ENCODE measurements at regions not wholly inside any gene's neighbourhood (a gene's known extent, or its start where the extent isn't known, plus 50 kb on each side); places are given as distances from the start of the nearest gene placed in this dataset.

- no peak overlapping the region for H3K9ac ChIP-seq (ENCODE audit: insufficient read depth in 1 of 2, low read depth in 2 of 2, low read length in 2 of 2)
- intact Hi-C loops (cut with micrococcal nuclease) (no loop called here), in situ Hi-C loops (cut with MboI) (no loop called here)
- TF ChIP-seq LARP7 (IDR thresholded peaks at IDR 0.05) (no peak), ZNF780A (CRISPR knock-in tag; IDR thresholded peaks at IDR 0.05) (no peak), MAFG (tag; conservative IDR thresholded peaks at IDR 0.05) (no peak), U2AF2 (optimal IDR thresholded peaks at IDR 0.05; ENCODE audit: low read depth, low read length) (no peak), CGGBP1 (CRISPR knock-in tag; IDR thresholded peaks at IDR 0.05) (no peak), PKNOX1 (IDR thresholded peaks at IDR 0.05) (no peak), KLF13 (tag; IDR thresholded peaks at IDR 0.05; ENCODE audit: borderline replicate concordance, low read depth) (no peak), FOXK2 (conservative IDR thresholded peaks at IDR 0.05 in 1 of 2, IDR thresholded peaks at IDR 0.05 in 1 of 2; ENCODE audit: low read depth in 2 of 2) (no peak)
- ATAC-seq (peak; percentile 59; the same call in 2 of the 3 replicates), FAIRE-seq (no peak), DNase-seq (ENCODE audit: extremely low read depth in 1 of 4, low spot score in 3 of 4) (peak; percentile 14 to 29 (median 24))
- no peak overlapping the region for H3K4me3 ChIP-seq
- no peaks in the 10 kb centered on the region for H3K9me3 ChIP-seq (replicated peaks; ENCODE audit: control insufficient read depth, insufficient read depth, low read depth, low read length)
- ChIA-PET POLR2A (interaction anchor here (0.6 to 0.8 kb wide), 3 partner anchors 9 to 724 kb away, joined by 3 read pairs; no protein-coding TSS in a partner anchor), CTCF (ENCODE audit: low intra/inter-chr PET ratio) (no interaction called here)
- H4K20me1 ChIP-seq (replicated peaks; ENCODE audit: control insufficient read depth, insufficient read depth, low read length), result 0 out of 2 replicates have a peak, but pooled peaks cover 11% of the 10 kb centered on the region
- H3K79me2 ChIP-seq (ENCODE audit: control insufficient read depth, insufficient read depth, low read length), result no peaks in the 10 kb centered on the region
- no peaks in the 10 kb centered on the region for H3K4me1 ChIP-seq (replicated peaks in 1 of 2; ENCODE audit: control insufficient read depth in 2 of 2, insufficient read depth in 2 of 2, low read length in 2 of 2)
- 0% methylated on average over 19 of the region's 19 CpGs for WGBS (ENCODE audit: insufficient coverage, low coverage, missing lambda C conversion rate)
- peaks cover 13 to 62% of the 10 kb centered on the region in 2 experiments; a peak in 4 of 5 replicates for H3K27me3 ChIP-seq (ENCODE audit: control insufficient read depth in 2 of 2, insufficient read depth in 2 of 2, low read length in 2 of 2)
- H3K36me3 ChIP-seq (ENCODE audit: control insufficient read depth, insufficient read depth, low read length), result no peaks in the 10 kb centered on the region
- no peak overlapping the region for H3K27ac ChIP-seq (ENCODE audit: extremely low read depth, low read depth, low read length)
- BruUV-seq (replicated peaks), result no TSS peak
- H2AFZ ChIP-seq (ENCODE audit: low read depth, low read length), result no peak overlapping the region
- H3K9me1 ChIP-seq (ENCODE audit: control insufficient read depth, insufficient read depth, low read length), result no peaks in the 10 kb centered on the region
- no peak overlapping the region for H3K4me2 ChIP-seq (ENCODE audit: insufficient read depth, low read length)
Observed at GRCh38 chr11:70671083-70671482, 272.8 kb downstream of the CTTN start.

All from K562 (cell line).